H1 (cell line): ENCODE measurements at regions not wholly inside any gene's neighbourhood (a gene's known extent, or its start where the extent isn't known, plus 50 kb on each side); places are given as distances from the start of the nearest gene placed in this dataset.

Experiments
- BRCA1 ChIP-seq: IDR thresholded peaks from 2 replicates; pipeline ENCODE4 v1.6.1; 2012; ENCODE audit warnings: low read depth, low read length, improper control_type of control experiment
- CBX8 ChIP-seq: fragments of 300-800, 300-1000 bp; sonication (generic); IDR thresholded peaks from 2 replicates; pipeline ENCODE4 v1.7.1; 2016; ENCODE audit warnings: low read depth, low read length, borderline replicate concordance
- CHD1 ChIP-seq: IDR thresholded peaks from 2 replicates; pipeline ENCODE4 v1.6.1; 2012; ENCODE audit warnings: low read depth, low read length, improper control_type of control experiment
- CHD7 ChIP-seq: fragments of 300-600 bp; sonication (generic); IDR thresholded peaks from 2 replicates; pipeline ENCODE4 v1.7.1; 2012; ENCODE audit warnings: low read length, moderate library complexity, mild to moderate bottlenecking, inconsistent platforms; ENCODE audit not compliant: insufficient replicate concordance
- GTF2F1 ChIP-seq: IDR thresholded peaks from 2 replicates; pipeline ENCODE4 v1.6.1; 2012; ENCODE audit warnings: low read depth, low read length, improper control_type of control experiment, borderline replicate concordance
- MAX ChIP-seq: IDR thresholded peaks from 2 replicates; pipeline ENCODE4 v1.6.1; 2012; ENCODE audit warnings: inconsistent platforms
- RFX5 ChIP-seq: IDR thresholded peaks from 2 replicates; pipeline ENCODE4 v1.6.1; 2011; ENCODE audit warnings: low read depth, low read length, improper control_type of control experiment, borderline replicate concordance
- RXRA ChIP-seq: IDR thresholded peaks from 2 replicates; pipeline ENCODE4 v1.6.1; 2011; ENCODE audit warnings: low read depth, mild to moderate bottlenecking, low read length, moderate library complexity; ENCODE audit not compliant: insufficient read depth
- SP1 ChIP-seq: IDR thresholded peaks from 2 replicates; pipeline ENCODE4 v1.6.1; 2011; ENCODE audit warnings: low read depth, low read length

- TF ChIP-seq CHD7 = no peak
- TF ChIP-seq RXRA = no peak
- TF ChIP-seq CBX8 = no peak
- TF ChIP-seq SP1 = no peak
- TF ChIP-seq RFX5 = no peak
- TF ChIP-seq CHD1 = no peak
- no peak for TF ChIP-seq MAX
- no peak for TF ChIP-seq BRCA1
- TF ChIP-seq GTF2F1 = no peak
These were observed 737.4 kb upstream of the SALL3 start (continued) for GRCh38 chr18:78242254-78242643.
